Loucy (cell line): ENCODE measurements at regions not wholly inside any gene's neighbourhood (a gene's known extent, or its start where the extent isn't known, plus 50 kb on each side); places are given as distances from the start of the nearest gene placed in this dataset.
"Not testable (repeated sequence)": the region's sequence is repeated elsewhere in the genome, so short reads cannot be mapped to it uniquely, and the experiment has no call there.

Experiments used
- H2AFZ ChIP-seq: fragments of 200-600 bp; sonication (generic); 2 replicates; pipeline ENCODE4 v1.6.0; 2016; ENCODE audit warnings: antibody characterized with exemption, mild to moderate bottlenecking, low read length, moderate library complexity
- H3F3A ChIP-seq: fragments of 200-600 bp; 2 replicates; pipeline ENCODE4 v1.6.0; 2016; ENCODE audit warnings: antibody characterized with exemption, low read depth, mild to moderate bottlenecking
- H3K27me3 ChIP-seq: fragments of 200-600 bp; sonication (generic); 2 replicates; pipeline ENCODE4 v1.6.1; 2014; ENCODE audit warnings: low read length, mild to moderate bottlenecking; ENCODE audit not compliant: insufficient read depth, poor library complexity, severe bottlenecking
- H3K36me3 ChIP-seq: fragments of 200-600 bp; sonication (generic); 2 replicates; pipeline ENCODE4 v1.6.1; 2016; ENCODE audit warnings: low read length; ENCODE audit not compliant: insufficient read depth
- H3K4me1 ChIP-seq: fragments of 200-600 bp; sonication (generic); 2 replicates; pipeline ENCODE4 v1.5.1; 2014; ENCODE audit warnings: low read length, mild to moderate bottlenecking; ENCODE audit not compliant: insufficient read depth, poor library complexity, severe bottlenecking
- H3K4me2 ChIP-seq: fragments of 200-600 bp; sonication (generic); 2 replicates; pipeline ENCODE4 v1.6.0; 2014; ENCODE audit warnings: antibody characterized with exemption, low read length, low read depth, mild to moderate bottlenecking; ENCODE audit not compliant: poor library complexity, severe bottlenecking
- H3K4me3 ChIP-seq: fragments of 200-600 bp; sonication (generic); 2 replicates; pipeline ENCODE4 v1.5.1; 2014; ENCODE audit warnings: low read length, mild to moderate bottlenecking, mixed read lengths; ENCODE audit not compliant: poor library complexity, severe bottlenecking
- H3K79me2 ChIP-seq: fragments of 200-600 bp; sonication (generic); 2 replicates; pipeline ENCODE4 v1.6.1; 2014; ENCODE audit warnings: low read length; ENCODE audit not compliant: insufficient read depth
- H3K9ac ChIP-seq: fragments of 200-600 bp; sonication (generic); 2 replicates; pipeline ENCODE4 v1.6.0; 2014; ENCODE audit warnings: mild to moderate bottlenecking, low read depth, low read length, moderate library complexity; ENCODE audit not compliant: poor library complexity, severe bottlenecking
- H3K9me2 ChIP-seq: fragments of 200-600 bp; sonication (generic); replicated peaks from 2 replicates; pipeline ENCODE4 v1.6.1; 2016; ENCODE audit warnings: low read depth, low read length, mixed read lengths
- H3K9me3 ChIP-seq: fragments of 200-600 bp; sonication (generic); 2 replicates; pipeline ENCODE4 v1.6.1; 2014; ENCODE audit warnings: mild to moderate bottlenecking, antibody characterized with exemption, low read length, low read depth; ENCODE audit not compliant: insufficient read depth
- H4K20me1 ChIP-seq: fragments of 200-600 bp; sonication (generic); 2 replicates; pipeline ENCODE4 v1.6.0; 2014; ENCODE audit warnings: antibody characterized with exemption, low read length, mild to moderate bottlenecking; ENCODE audit not compliant: insufficient read depth, poor library complexity, severe bottlenecking
- EZH2phosphoT487 ChIP-seq: fragments of 200-600 bp; IDR thresholded peaks from 2 replicates; pipeline ENCODE4 v1.6.1; 2018; ENCODE audit warnings: antibody characterized with exemption, mild to moderate bottlenecking, moderate library complexity, borderline replicate concordance
- TF ChIP-seq, protein P1 (sequence below): fragments of 200-600 bp; sonication (generic); conservative IDR thresholded peaks from 2 replicates; pipeline ENCODE4 v1.5.1; 2014; ENCODE audit warnings: mild to moderate bottlenecking, antibody characterized with exemption, low read length

DNA sequence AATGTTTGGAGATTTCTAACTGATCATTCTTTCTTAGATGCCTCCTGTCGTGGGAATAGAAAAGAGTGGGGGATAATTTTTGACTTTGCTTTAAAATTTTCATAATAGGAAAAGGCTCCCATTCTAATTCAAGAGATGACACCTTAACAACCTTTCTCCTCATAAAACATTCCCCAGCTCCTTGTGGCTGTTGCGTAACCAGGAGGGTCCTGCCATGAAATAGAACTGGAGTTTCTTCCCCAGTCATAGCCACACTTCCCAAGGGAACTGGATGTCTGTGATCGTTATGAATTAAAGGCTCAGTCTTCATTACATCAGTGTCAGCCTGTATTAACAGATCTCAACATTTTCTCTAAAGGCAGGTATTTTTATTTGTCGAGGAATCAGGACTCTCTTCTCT, 119.9 kb upstream of the DAP start:
- H3K4me3 ChIP-seq: no peak overlapping the region
- no peaks in the 10 kb centered on the region for H3K27me3 ChIP-seq
- no peaks in the 10 kb centered on the region for H3K79me2 ChIP-seq

DNA sequence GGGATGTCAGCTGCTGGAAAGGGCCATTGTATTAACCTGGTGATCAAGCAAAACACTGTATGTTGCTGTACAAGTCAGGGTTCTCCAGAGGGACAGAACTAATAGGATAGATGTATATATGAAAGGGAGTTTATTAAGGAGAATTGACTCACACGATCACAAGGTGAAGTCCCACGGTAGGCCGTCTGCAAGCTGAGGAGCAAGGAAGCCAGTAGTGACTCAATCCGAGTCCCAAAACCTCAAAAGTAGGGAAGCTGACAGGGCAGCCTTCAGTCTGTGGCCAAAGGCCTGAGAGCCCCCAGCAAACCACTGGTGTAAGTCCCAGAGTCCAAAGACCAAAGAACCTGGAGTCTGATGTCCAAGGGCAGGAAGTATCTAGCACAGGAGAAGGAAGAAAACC, 116.0 kb upstream of the DAP start:
- not testable (repeated sequence) for H4K20me1 ChIP-seq, H3K4me2 ChIP-seq, H3K4me3 ChIP-seq, H3K9me2 ChIP-seq, H3K36me3 ChIP-seq, H3K79me2 ChIP-seq, H3K27me3 ChIP-seq, H2AFZ ChIP-seq, H3K9ac ChIP-seq, H3K9me3 ChIP-seq, H3F3A ChIP-seq, H3K4me1 ChIP-seq

More for the DNA sequence above, 119.9 kb upstream of the DAP start:
- Histone ChIP-seq H3K9me2 (no peaks in the 10 kb centered on the region), H3F3A (no peaks in the 10 kb centered on the region), H2AFZ (no peak overlapping the region), H3K9ac (no peak overlapping the region), H3K9me3 (no peaks in the 10 kb centered on the region), H4K20me1 (no peaks in the 10 kb centered on the region), H3K4me2 (no peak overlapping the region), H3K36me3 (no peaks in the 10 kb centered on the region), H3K4me1 (no peaks in the 10 kb centered on the region)
- TF ChIP-seq, protein P1, sequence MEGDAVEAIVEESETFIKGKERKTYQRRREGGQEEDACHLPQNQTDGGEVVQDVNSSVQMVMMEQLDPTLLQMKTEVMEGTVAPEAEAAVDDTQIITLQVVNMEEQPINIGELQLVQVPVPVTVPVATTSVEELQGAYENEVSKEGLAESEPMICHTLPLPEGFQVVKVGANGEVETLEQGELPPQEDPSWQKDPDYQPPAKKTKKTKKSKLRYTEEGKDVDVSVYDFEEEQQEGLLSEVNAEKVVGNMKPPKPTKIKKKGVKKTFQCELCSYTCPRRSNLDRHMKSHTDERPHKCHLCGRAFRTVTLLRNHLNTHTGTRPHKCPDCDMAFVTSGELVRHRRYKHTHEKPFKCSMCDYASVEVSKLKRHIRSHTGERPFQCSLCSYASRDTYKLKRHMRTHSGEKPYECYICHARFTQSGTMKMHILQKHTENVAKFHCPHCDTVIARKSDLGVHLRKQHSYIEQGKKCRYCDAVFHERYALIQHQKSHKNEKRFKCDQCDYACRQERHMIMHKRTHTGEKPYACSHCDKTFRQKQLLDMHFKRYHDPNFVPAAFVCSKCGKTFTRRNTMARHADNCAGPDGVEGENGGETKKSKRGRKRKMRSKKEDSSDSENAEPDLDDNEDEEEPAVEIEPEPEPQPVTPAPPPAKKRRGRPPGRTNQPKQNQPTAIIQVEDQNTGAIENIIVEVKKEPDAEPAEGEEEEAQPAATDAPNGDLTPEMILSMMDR: no peak
- no peak for TF ChIP-seq EZH2phosphoT487

DNA sequence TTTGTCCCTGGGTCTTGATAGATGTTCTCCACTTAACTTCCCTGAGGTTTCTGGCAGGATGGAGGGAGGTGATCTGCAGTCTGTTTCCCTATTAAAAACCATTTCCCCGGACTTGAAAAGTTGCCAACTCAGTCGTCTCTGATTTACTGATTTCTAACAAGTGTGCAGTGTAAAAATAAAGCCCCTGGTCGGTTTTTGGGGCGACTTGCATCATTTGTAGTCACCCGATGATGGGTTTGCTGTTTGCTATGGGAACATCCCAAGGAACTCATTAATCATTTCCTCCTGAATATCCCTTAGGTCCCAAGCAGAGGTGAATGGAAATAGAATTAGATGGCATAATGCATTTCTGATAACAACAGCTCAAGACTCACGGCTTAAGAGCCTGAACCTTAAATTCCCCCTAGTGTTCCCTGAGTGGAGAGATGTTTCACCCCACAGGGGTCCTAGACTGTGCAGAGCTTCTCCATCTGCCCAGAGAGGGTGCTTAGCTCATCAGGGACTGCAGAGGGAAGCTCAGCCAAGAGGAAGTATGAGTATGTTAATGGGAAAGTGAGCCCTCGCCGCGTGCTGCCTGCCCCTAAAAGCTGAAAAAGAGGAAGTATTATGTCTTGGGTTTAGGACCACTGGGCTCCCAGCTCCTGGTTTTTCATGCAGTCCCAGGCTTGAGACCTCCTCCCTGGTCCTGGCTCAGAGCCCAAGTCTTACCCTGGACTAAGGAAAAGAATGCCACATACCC, 115.1 kb upstream of the DAP start:
- no peak overlapping the region for H3K4me2 ChIP-seq
- no peaks in the 10 kb centered on the region for H3K27me3 ChIP-seq
- no peaks in the 10 kb centered on the region for H3K79me2 ChIP-seq
- no peaks in the 10 kb centered on the region for H3K9me3 ChIP-seq
- H3K4me3 ChIP-seq: no peak overlapping the region
- no peaks in the 10 kb centered on the region for H3K4me1 ChIP-seq
- no peaks in the 10 kb centered on the region for H4K20me1 ChIP-seq
- H3F3A ChIP-seq: no peaks in the 10 kb centered on the region
- TF ChIP-seq, protein P1: no peak
- no peak for TF ChIP-seq EZH2phosphoT487
- no peaks in the 10 kb centered on the region for H3K36me3 ChIP-seq
- H3K9me2 ChIP-seq: no peaks in the 10 kb centered on the region
- no peak overlapping the region for H3K9ac ChIP-seq
- no peak overlapping the region for H2AFZ ChIP-seq

DNA sequence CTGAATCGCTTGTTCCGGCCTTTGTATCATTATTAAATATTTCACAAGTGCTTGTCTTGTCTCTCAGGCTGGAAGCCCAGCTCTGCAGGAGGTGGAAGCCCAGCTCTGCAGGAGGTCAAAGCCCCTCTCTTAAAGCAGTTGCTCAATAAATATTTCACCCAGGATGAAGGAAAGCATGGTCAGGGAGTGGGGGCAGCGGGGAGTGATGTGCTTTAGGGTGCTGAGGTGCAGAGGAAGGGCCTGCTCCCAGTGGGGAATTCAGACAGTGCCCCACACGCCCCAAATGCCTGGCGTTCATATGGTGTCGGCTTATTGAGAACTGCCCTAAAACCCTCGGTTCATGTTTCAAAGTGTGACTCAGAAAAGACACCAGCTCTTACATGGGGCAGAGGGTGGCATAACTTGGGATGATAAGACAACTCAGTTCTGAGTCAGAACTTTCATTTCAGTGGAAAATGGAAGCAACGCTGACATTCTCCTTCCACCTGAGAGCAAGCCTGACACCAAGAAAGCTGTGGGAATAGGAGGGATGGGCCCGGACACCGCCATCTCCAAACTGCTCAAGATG, 114.3 kb upstream of the DAP start:
- H3K9ac ChIP-seq: no peak overlapping the region
- H3K36me3 ChIP-seq: no peaks in the 10 kb centered on the region
- no peak overlapping the region for H3K4me2 ChIP-seq
- no peak for TF ChIP-seq EZH2phosphoT487
- TF ChIP-seq, protein P1: no peak
- no peak overlapping the region for H2AFZ ChIP-seq
- no peaks in the 10 kb centered on the region for H3K9me2 ChIP-seq
- H3F3A ChIP-seq: no peaks in the 10 kb centered on the region
- no peaks in the 10 kb centered on the region for H3K9me3 ChIP-seq
- H3K27me3 ChIP-seq: no peaks in the 10 kb centered on the region
- no peaks in the 10 kb centered on the region for H3K79me2 ChIP-seq
- no peak overlapping the region for H3K4me3 ChIP-seq
- H3K4me1 ChIP-seq: no peaks in the 10 kb centered on the region
- H4K20me1 ChIP-seq: no peaks in the 10 kb centered on the region
